ENCODE measurements at regions not wholly inside any gene's neighbourhood (a gene's known extent, or its start where the extent isn't known, plus 50 kb on each side); places are given as distances from the start of the nearest gene placed in this dataset.
"Not testable (repeated sequence)": the region's sequence is repeated elsewhere in the genome, so short reads cannot be mapped to it uniquely, and the experiment has no call there.

- DNase-seq, result no peak
These were observed 112.6 kb downstream of the LRIG2 start for GRCh38 chr1:113185463-113186104.

GRCh38 chr1:113190078-113190477 lies 117.1 kb downstream of the LRIG2 start:
- no peak for DNase-seq

DNA sequence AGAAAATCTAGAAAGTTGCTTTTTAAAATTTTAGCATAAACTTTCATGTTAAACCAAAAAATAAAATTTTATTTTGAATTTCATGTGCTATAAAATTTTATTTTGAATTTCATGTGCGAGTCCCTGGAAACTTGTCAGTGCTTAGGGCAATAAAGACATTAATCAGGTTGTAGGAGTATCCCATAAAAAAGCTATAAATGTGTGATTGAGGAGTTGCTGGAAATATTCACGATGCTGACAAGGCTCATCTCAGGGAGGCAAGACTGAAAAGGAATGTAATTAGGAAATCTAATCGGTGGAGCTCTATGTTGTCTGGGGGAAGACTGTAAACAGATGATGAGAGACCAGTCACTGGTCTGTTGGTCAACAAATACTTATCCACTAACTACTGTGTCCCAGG lies 117.9 kb downstream of the LRIG2 start:
- DNase-seq, result no peak

DNA sequence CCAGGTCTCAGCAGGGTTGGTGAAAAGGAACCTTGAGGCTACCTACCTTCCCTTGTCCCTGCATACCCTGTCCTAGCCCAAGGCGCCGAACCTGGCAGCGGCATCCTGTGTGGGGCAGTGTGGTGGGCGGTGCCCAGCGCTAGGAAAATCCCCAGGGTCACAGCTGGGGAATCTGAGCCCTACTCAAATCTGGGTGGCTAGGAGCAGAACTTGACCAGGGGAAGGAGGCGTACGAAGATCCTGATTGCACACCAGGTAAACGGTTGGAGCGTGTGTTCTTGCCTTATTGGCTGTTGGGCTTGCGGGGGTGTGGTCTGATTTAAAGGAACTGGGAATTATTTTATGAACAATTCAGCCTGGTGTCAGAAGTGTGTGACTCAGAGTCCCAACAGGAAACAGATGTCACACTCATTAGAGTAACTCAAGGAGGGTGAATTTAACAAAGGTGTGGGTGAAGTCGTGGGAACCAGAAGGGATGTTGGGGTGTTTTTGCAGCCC lies 118.6 kb downstream of the LRIG2 start:
- DNase-seq, result no peak

DNA sequence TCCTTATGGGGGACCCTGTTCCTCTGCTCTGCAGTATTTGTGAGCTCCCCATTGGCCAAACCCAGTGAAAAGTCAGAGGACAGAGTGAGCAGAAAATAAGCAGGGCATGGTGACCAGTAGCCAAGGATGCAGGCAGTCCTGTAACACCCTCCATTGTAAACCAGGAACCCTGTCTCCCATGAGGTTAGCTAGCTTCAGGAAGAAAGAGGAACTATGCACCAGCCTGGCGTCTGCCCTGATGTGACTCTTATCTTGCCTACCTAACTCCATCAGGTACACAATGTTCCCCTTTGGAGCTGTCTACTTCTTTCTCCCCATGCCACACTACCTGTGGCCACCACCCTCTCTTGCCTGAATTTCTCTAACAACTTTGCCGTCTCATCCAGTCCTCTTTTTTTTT lies 119.2 kb downstream of the LRIG2 start:
- DNase-seq, result no peak

DNA sequence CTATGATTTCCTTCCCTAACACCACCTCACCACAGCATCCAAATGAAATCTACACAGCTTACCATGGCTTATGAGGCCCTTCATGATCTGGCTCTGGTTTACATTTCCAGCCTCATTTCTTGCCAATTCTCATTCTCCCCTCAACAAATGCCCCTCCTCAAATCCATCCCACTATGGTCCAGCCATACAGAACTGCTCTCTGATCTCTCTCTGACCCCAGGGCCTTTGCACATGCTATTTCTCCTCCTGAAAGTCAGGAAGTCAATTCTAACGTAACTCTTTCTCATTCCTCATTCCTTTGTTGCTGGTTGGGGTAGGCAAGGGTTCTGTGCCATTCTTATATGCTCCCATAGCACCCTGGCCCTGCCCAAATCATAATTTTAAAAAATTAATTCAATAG lies 120.0 kb downstream of the LRIG2 start:
- DNase-seq, result no peak

DNA sequence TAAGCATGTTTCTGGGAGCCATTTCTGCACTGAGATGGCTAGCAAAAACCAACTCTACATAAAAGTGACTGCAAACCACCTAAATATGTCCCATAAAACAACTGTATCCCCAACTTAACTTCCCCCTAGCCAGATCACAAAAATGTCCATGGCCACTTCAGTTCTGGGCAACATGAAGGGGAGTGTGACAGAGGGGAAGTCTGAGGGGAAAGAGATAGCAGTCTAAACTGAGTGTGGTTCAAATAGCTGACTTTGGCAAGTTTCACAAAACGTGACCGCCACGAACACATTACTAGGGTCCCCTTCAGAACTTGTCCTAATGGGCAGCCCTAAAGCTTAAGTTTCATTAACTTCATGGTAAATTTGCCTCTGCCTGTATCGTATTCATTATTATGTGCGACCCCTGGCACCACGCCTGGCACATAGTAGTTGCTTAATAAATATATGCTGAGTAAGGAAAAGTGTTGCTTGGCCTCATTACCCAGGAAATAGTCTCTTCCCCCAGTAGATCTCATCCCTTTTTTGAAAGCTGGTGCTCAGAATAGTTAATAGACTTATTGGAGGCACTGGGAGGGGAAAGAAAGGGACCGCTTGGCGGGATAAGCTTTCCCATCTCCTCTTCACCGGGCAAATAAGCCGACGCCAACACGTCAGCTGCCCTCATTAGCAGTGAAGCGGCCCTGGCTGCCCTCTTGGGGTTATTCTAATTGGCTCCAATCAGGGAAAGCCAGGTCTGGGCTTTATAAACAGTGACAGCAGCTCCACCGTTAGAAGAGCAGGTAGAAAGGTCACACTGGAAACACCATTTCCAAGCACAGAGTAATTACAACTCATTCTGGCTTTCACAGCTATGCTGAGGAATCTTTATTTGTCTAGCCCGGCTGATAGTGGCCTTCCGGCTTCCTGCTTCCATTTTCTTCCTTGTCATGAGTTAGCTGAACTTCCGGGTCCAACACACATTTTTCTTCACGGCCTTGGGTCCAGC lies 122.1 kb downstream of the LRIG2 start:
- no peak for DNase-seq

DNA sequence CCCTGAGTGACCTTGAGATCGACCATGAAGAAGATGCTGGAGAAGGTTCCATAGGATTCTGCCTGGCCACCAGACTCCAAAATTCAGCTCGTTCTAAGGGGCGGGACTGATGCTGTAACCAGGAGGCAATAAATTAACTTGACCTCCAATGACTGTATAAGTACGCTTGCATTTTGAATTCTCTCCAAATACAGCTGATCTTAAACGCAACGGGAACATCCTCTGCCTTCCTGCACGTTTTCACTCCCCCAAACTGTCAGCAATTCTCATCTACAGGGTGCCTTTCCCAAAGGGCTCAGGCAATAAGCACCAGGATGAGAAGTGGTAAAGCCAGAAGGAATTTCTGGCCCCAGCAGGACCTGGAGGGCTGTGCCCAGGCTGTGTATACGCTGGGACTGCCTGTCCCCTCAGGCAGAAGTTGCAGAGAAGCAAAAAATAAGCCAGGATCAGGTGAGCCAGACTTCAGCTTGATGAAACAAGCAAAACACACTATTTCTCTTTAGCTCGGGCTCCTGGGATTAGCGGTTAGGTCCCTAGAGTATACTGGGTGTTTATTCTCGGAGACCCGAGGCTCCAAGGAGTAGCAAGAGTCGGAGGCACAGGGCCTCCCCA lies 124.8 kb downstream of the LRIG2 start:
- no peak for DNase-seq

DNA sequence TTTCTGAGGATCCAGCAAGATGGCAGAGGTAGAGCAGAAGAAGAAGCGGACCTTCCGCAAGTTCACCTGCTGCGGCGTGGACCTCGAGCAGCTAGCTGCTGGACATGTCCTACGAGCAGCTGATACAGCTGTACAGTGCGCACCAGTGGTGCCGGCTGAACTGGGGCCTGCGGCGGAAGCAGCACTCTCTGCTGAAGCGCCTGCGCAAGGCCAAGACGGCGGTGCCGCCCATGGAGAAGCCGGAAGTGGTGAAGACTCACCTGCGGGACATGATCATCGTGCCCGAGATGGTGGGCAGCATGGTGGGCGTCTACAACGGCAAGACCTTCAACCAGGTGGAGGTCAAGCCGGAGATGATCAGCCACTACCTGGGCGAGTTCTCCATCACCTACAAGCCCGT lies 125.8 kb downstream of the LRIG2 start:
- DNase-seq, result no peak

DNA sequence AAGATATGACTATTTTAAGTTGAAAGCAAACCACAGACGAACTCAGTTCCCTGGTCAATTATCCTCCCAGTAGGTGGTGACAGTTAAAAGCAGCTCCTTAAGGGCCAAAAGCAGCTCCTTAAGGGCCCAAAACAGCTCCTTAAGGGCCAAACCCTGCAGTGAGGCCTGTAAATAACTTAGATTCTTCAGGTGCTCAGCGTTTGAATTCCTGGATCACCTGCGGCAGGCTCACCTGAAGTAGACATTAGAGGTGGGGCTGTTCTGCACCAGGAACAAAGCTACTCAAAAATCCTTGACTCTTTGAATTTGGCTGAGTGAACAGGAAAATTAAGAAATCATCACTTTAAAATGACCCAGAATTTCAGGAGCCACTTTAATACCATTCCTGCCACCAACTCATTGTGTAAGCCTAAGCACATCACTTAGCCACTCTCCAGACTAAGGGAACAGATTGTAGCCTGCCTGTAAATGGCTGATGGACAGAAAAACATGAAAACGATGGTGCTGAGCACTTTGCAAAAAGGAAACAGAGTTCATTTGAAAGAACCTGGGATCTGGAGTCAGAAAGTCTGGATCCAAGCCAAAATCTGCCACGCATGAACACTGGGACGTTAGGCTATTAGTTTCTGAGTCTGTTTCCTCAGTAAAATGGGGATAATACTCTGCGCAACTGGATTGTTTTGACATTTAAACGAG lies 126.9 kb downstream of the LRIG2 start:
- DNase-seq, result peak; percentile 31

DNA sequence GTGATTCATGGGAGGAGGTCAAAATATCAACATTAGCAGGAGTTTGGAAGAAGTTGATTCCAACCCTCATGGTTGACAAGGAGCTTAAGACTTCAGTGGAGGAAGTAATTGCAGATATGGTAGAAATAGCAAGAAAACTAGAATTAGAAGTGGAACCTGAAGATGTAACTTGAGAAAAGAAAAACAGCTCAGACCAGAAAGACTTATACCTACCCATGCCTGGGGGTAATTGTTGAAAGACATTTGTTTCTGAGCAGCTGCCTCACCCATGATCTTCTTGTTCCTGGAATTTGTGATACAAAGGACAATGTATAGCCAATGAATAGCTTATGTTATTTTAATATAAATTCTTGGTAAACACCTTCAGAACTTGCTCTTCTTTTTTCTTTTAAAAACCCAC lies 128.6 kb downstream of the LRIG2 start:
- DNase-seq, result no peak

GRCh38 chr1:113205980-113206766 lies 133.2 kb downstream of the LRIG2 start:
- no peak for DNase-seq

DNA sequence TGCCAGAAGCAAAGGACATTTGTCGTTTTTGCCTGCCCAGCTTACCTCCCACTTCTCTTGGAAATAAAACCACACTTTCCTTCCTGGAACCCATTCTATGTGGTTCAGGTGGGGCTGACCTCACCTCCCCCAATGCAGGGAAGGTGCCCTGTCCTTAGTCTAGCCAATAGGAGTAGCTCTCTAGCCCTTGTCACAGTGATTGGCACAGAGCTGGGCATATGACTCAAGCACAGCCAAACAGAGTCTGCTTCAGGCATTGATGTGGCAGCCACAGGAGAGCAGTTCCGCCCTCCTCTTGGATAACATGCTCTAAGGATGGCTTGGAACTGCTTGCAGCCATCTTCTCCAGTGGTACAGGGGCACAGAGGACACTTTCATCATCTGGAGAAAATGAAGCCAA lies 134.0 kb downstream of the LRIG2 start:
- no peak for DNase-seq

DNA sequence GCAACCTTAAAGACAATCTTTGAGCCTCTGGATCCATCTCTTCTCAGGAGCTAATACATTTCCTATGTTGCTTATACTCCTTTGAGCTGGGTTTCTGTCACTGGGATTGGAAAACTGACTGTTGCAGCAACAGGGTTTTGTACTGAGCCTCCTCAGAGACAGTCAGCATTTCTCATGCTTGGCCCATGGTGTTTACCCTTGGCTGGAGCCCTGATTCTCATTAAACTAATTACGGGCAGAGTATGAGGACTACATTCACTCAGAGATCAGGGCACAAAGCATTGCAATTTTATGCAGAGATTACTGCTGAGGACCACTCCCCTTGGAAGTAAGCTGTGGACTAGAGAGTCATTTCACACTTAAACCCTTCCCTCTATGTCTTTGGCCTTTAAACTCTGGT lies 134.5 kb downstream of the LRIG2 start:
- no peak for DNase-seq

DNA sequence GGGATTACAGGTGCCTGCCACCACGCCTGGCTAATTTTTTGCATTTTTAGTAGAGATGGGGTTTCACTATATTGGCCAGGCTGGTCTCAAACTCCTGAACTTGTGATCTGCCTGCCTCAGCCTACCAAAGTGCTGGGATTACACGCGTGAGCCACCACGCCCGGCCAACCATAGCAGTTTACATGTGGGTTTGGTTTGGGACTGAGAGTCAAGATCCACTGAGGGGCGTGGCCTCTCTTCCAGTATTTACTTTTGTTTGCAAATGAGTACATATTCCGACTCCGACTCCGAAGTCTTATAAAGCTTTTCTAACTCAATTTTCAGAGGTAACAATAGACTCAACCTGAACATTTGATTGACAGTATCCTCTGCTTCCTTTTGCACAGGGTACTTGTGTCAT lies 135.4 kb downstream of the LRIG2 start:
- not testable (repeated sequence) for DNase-seq

DNA sequence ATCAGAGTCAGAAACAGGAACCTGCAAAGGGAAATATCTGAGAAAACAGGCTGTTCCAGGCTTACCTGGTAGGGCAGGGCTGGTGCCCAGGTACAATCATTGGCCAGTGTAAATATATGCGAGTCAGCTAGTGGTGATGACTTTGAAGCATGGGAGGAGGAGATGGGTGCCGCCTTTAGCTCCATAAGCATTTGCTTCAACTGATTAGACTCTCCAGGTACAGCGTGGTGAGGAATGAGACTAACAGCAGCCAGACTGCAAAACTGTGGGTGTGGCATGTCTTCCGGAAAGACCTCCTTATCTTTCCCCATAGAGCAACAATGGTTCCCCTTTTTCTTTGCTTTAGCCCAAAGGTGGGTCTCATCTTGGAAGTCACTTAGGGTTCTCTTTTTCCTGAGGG lies 137.2 kb downstream of the LRIG2 start:
- no peak for DNase-seq

GRCh38 chr1:113211467-113211866 lies 138.5 kb downstream of the LRIG2 start:
- DNase-seq, result no peak

- DNase-seq, result no peak
These were observed 142.0 kb downstream of the LRIG2 start for GRCh38 chr1:113215015-113215414.

GRCh38 chr1:113216664-113217063 lies 143.7 kb downstream of the LRIG2 start:
- DNase-seq, result no peak

DNA sequence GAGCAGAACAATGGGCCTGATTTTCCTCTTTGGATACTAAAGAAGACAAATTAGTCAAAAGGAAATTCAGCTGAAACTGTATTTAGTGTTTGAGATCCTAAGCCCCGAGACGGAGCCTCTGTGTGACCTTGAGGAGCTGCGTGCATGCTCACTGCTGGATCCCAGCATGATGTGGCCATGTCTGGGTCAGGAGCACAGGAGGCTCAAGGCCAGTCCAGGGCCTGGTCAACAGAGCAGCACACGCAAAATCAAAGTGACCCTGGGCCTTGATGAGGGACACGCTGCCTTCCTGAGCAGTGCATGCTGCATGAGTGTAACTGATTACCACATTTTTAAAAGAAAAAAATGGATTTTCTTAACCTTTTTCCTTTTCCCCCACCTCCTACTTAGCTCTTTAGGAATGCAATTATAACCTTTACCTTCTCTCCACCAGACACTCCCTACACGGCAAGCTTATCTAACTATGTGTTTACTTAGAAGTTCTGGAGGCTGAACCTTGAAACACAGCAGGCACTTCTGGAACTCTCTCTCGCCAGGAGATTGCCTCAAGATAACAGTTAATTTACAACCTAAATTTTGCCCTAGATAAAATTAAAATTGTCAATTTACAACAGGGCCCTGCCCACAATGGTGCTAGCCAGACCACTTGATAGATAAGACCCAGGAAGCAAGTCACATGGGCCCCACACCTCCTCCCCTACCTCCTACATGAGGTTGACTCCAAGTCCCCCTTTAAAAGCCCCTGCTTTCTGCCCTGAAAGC lies 144.6 kb downstream of the LRIG2 start:
- no peak for DNase-seq

DNA sequence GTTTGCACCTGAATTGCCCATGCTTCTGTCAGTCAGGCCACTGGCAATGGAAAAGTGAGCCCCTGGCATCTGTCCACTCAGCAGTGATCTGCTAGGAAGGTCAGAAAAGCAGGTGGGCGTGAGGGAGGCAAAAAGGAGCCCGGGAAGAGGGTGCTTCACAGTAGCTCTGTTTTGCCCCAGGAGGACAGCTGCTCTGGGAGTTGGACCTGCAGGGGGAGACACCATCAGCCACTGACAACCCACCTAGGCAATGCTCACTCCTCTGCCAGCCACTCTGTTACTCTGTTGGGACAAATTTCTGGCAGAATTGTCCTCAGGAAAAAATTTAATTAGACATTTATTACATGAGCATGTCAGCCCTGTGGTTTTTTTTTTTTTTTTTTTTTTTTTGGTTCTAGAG lies 146.4 kb downstream of the LRIG2 start:
- DNase-seq, result no peak
